Dendritic cell treated with granulocyte-macrophage colony-stimulating factor and Interleukin-4, amounts not matched to agents 40 ng/mL and 50 ng/mL, for 4 days (primary cell): ENCODE measurements at regions not wholly inside any gene's neighbourhood (a gene's known extent, or its start where the extent isn't known, plus 50 kb on each side); places are given as distances from the start of the nearest gene placed in this dataset.
A peak's percentile ranks its signal among the peaks of the same experiment; 100 is the strongest.
"Not testable (repeated sequence)": the region's sequence is repeated elsewhere in the genome, so short reads cannot be mapped to it uniquely, and the experiment has no call there.

ENCODE experiments used
- H3K27ac Mint-ChIP-seq: one replicate; pipeline ENCODE4 v1.8.0; 2022; ENCODE audit warnings: mild to moderate bottlenecking, mixed read lengths
- H3K27me3 Mint-ChIP-seq: one replicate; pipeline ENCODE4 v1.8.0; 2022; ENCODE audit warnings: mild to moderate bottlenecking, mixed read lengths
- H3K36me3 Mint-ChIP-seq: one replicate; pipeline ENCODE4 v1.8.0; 2022; ENCODE audit warnings: low read depth, mixed read lengths
- H3K4me1 Mint-ChIP-seq: one replicate; pipeline ENCODE4 v1.8.0; 2022; ENCODE audit warnings: low read depth, mixed read lengths
- H3K4me3 Mint-ChIP-seq: one replicate; pipeline ENCODE4 v1.8.0; 2022; ENCODE audit warnings: mild to moderate bottlenecking, moderate library complexity, mixed read lengths
- H3K9me3 Mint-ChIP-seq: one replicate; pipeline ENCODE4 v1.8.0; 2022; ENCODE audit warnings: mixed read lengths
- intact Hi-C: fragments of 100-400 bp; cut with micrococcal nuclease; formaldehyde crosslinking; loops from one replicate; pipeline ENCODE4 v1.15.0; 2022

DNA sequence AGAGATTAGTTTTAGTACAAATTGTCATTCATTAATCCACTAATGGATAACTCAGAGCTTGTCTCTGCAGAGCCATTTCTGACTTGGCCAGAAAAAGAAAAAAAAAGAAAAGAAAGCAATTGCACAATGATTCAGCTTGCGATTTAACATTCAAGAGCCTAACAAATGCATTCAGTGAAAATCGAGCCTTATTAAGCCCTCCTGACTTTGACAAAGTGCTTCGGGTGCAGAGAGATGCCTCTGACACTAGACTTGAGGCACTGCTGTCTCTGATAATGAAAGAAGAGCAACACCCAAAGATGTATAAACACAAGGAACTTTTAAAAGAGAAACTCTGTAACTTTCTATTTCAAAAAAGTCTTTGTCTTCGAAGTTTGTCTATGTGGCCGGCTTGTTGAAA lies 322.9 kb upstream of the FRG1 start:
- intact Hi-C loops, H3K36me3 Mint-ChIP-seq, H3K9me3 Mint-ChIP-seq, H3K4me1 Mint-ChIP-seq, H3K27ac Mint-ChIP-seq, H3K4me3 Mint-ChIP-seq, H3K27me3 Mint-ChIP-seq: not testable (repeated sequence)

DNA sequence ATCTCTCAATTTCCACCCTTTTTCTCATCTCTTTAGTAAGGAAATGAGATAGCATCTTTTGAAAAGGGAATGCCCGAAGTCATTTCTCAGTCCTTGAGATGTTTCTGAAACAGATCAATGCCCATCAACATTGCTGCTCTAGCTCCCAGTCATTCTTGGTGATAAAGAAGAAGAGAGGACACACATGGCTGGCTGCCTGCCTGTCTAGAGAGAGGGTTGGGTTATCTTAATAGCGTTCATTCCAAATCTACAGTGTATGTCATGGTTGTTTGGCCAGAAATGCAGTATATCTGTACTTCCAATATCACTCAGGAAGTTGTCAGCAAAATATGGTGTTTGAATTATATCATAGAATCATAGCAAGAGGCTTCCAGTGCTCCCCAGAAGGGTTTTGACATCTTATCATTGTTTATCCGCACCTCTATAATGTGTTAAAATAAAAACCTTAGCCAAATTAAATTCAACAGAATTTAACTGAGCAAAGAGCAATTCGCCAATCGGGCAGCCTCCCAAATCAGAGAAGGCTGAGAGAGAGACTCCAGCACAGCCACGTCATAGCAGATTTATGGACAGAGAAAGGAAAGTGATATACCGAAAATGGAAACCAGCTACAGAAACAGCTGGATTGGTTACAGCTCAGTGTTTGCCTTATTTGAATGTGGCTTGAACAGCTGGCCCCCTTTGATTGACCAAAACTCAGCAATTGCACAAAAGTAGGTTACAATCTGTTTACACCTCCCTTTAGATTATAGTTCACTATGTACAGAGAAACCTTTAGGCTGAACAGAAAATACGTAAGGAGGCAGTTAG lies 321.0 kb upstream of the FRG1 start:
- intact Hi-C loops, H3K4me1 Mint-ChIP-seq, H3K9me3 Mint-ChIP-seq, H3K27me3 Mint-ChIP-seq, H3K36me3 Mint-ChIP-seq, H3K4me3 Mint-ChIP-seq, H3K27ac Mint-ChIP-seq: not testable (repeated sequence)

DNA sequence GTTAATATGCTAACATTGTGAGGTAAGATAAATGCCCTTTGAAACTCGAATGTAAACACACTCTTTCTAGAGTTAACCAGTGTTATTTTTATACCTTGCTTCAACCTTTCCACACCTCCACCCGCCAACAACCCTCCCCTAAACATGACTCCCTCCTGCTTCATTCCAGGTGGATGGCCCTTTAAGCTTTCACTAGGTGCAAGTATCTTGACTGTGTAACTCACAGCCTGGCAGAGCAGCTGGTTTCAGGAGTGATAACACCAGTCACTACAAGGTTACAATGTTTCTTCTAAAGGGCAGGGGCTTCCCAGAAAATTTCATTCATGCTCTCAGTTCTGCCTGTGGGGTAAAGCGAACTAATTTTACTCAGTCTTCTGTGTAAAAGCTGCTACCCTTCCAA lies 318.1 kb upstream of the FRG1 start:
- H3K27ac Mint-ChIP-seq, H3K4me3 Mint-ChIP-seq, H3K36me3 Mint-ChIP-seq, H3K27me3 Mint-ChIP-seq, H3K9me3 Mint-ChIP-seq, intact Hi-C loops, H3K4me1 Mint-ChIP-seq: not testable (repeated sequence)

DNA sequence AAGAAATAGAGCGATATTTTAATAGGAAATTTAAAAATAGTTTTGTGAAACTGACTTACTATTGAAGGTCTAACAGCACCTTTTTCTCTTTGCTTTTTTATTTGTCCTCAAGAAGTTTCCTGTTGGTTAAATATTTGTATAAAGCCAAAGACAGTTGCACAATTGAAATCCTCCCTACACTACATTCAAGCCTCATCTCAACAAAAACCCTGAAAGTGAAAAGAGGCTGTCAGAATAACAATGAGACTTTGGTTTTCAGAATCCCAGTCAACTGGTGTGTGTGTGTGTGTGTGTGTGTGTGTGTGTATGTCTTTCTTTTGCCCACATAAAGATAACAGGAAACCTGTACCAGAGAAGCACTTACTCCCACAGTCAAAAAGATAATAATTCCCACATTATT lies 313.6 kb upstream of the FRG1 start:
- H3K4me3 Mint-ChIP-seq, intact Hi-C loops, H3K4me1 Mint-ChIP-seq, H3K27ac Mint-ChIP-seq, H3K27me3 Mint-ChIP-seq, H3K36me3 Mint-ChIP-seq, H3K9me3 Mint-ChIP-seq: not testable (repeated sequence)

DNA sequence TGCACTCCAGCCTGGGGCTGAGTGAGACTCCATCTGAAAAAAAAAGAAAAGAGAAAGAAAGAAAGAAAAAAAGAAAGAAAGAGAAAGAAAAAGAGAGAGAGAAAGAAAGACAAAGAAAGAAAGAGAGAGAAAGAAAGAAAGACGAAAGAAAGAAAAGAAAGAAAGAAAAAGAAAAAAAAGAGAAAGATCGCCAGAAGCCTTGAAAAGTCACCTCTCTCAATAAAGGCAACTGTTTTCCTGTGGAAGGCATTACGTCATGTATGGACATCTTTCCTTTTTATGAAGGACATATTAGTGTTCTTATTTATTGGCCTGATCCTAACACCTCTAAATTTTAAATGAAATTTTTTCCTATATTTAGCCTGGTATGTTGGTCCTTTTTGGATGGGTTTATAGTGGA lies 310.9 kb upstream of the FRG1 start:
- intact Hi-C loops, H3K36me3 Mint-ChIP-seq, H3K4me1 Mint-ChIP-seq, H3K4me3 Mint-ChIP-seq, H3K9me3 Mint-ChIP-seq, H3K27me3 Mint-ChIP-seq: not testable (repeated sequence)
- peak overlapping the region; percentile 26 for H3K27ac Mint-ChIP-seq

DNA sequence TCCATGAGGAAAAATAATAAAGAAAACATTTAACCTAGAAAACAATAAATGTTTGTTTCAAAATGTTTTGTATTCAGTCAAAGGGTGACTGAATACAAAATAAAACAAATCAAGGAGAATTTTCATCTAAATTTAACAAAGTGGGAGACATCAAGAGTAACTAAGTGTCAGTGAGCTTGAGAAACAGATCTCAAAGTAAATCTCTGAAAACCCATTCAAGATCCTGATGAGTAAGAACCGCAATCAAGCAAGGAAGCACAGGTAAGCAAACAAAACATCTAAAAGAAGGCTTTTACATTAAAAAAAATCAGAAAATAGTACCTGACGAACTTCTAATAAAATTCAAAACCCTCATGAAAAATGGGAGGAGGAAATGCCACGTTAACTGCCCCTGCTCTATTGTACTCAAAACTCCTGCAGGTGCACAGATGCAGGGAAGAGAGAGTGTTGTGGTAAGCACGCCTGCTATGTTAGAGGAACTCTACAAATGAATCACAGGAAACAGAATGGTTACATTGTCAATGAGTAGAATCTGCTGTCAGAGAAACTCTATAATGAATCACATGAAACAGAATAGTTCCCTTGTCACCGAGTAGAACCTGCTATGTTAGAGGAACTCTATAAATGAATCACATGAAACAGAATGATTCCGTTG lies 309.6 kb upstream of the FRG1 start:
- H3K9me3 Mint-ChIP-seq, H3K36me3 Mint-ChIP-seq, H3K27me3 Mint-ChIP-seq, H3K4me3 Mint-ChIP-seq, intact Hi-C loops, H3K4me1 Mint-ChIP-seq: not testable (repeated sequence)
- H3K27ac Mint-ChIP-seq: peak overlapping the region; percentile 25

DNA sequence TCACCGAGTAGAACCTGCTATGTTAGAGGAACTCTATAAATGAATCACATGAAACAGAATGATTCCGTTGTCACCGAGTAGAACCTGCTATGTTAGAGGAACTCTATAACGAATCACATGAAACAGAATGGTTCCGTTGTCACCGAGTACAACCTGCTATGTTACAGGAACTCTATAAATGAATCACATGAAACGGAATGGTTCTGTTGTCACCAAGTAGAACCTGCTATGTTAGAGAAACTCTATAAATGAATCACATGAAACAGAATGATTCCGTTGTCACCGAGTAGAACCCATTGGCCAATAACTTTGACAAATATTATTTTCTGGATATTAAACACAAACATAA lies 309.1 kb upstream of the FRG1 start:
- H3K4me1 Mint-ChIP-seq, H3K9me3 Mint-ChIP-seq, intact Hi-C loops, H3K4me3 Mint-ChIP-seq, H3K36me3 Mint-ChIP-seq, H3K27me3 Mint-ChIP-seq: not testable (repeated sequence)
- peak overlapping the region; percentile 25 for H3K27ac Mint-ChIP-seq

DNA sequence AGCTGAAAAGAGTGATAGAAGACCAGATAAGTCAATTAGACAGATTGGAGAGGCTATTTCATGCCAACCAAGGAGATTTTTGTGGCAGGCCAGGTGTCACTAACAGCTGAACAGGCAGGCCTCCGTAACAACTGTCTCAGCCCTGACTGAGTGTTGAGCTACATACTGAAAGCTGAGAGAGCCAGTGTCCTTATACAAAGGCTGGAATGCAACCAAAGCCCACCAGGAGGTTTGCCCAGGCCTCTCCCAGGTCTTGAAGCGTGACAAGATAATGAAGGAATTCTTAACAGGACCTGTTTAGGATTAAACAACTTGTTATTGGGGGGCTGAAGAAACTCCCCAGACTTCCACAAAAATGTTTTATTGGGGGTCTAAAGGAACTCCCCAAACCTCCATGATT lies 290.2 kb upstream of the FRG1 start:
- H3K36me3 Mint-ChIP-seq, intact Hi-C loops, H3K27ac Mint-ChIP-seq, H3K4me3 Mint-ChIP-seq, H3K9me3 Mint-ChIP-seq, H3K27me3 Mint-ChIP-seq: not testable (repeated sequence)
- H3K4me1 Mint-ChIP-seq: peaks cover 13% of the 10 kb centered on the region

DNA sequence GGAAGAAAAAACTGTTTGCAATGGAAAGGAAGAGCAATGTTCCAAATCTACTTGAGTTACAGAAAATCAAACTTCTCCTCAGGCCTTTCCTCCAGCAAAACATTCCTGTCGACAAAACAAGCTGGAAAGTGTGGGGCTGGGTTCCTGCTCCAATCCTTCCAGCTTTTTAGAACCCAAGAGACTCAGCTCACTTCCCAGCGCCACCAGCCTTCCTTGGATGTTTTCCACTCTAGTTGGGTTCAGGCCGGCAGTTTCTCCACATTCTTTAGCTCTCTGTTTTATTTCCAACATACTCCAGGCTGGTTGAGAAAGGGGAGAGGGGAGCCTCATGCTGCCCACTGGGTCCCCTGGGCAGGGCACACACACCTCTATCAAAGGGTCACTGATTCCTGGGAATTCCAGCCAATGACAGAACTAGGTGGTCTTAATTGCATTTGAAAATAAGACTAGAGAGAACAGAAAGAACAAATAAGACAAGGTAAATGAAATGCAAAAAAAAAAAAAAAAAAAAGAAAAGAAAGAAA lies 287.5 kb upstream of the FRG1 start:
- H3K36me3 Mint-ChIP-seq, intact Hi-C loops, H3K9me3 Mint-ChIP-seq: not testable (repeated sequence)

DNA sequence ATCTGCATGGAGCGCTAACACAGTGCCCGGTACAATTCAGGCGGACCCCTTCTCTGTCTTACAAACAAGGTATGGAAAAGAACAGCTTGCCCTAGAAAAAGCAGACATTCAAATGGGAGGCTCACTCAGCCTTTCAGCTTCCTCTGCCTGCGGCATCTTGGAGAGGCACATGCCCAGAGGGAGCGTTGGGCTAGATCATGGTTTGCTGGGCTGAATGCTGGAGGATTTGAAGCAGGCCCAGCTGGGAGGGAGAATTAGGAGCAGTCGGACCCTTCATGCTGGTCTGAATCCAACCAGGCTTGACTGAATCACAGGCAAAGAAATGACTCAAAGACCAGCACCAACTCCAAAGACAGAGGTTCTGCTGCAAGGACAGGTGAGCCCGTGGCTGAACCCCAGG lies 286.7 kb upstream of the FRG1 start:
- H3K27ac Mint-ChIP-seq: not testable (repeated sequence)

More for the DNA sequence above, 287.5 kb upstream of the FRG1 start:
- not testable (repeated sequence) for H3K27ac Mint-ChIP-seq, H3K4me3 Mint-ChIP-seq, H3K27me3 Mint-ChIP-seq
- H3K4me1 Mint-ChIP-seq: peaks cover 18% of the 10 kb centered on the region

DNA sequence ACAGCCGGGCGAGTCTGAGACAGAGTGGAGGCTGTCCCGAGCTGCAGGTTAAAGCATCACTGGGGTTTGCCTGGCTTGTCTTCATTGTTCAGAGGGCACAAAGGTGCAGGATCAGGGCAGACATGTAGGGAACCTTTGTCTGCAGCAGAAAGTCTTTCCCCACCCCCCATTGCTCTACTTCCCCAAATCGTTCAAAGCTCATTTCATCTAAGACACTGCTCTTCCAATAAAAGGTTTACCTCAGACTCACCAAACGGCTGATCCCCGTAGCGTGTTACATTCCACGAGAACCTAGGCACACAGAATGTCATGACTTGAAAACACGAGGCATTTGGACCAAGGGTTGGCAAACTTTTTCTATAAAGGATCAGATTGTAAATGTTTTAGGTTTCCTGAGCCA lies 286.3 kb upstream of the FRG1 start:
- H3K36me3 Mint-ChIP-seq, H3K9me3 Mint-ChIP-seq, H3K4me3 Mint-ChIP-seq, H3K27ac Mint-ChIP-seq, H3K27me3 Mint-ChIP-seq, intact Hi-C loops: not testable (repeated sequence)
- peaks cover 30% of the 10 kb centered on the region for H3K4me1 Mint-ChIP-seq

More for the DNA sequence above, 286.7 kb upstream of the FRG1 start:
- H3K36me3 Mint-ChIP-seq, H3K9me3 Mint-ChIP-seq, H3K4me3 Mint-ChIP-seq, intact Hi-C loops, H3K27me3 Mint-ChIP-seq: not testable (repeated sequence)
- peaks cover 26% of the 10 kb centered on the region for H3K4me1 Mint-ChIP-seq

DNA sequence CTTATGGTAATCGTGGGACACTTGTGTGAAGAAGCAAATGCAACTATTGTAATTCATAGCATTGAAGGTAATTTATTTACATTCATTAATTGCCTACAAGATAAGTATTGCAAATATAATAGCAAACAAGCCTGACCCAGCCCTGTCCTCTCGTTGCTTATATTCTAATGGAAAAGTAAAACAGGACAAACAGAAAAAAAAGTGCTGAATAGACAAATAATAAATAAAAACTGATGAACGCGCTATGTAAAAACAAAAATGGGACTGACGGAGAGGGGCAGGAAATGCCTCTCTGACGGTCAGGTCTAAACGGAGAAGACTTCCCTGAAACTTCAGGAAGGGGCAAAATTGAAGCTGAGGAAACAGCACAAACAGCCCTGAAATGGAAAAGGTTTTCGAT lies 284.9 kb upstream of the FRG1 start:
- H3K27ac Mint-ChIP-seq: peak overlapping the region; percentile 22
- H3K9me3 Mint-ChIP-seq: not testable (repeated sequence)

DNA sequence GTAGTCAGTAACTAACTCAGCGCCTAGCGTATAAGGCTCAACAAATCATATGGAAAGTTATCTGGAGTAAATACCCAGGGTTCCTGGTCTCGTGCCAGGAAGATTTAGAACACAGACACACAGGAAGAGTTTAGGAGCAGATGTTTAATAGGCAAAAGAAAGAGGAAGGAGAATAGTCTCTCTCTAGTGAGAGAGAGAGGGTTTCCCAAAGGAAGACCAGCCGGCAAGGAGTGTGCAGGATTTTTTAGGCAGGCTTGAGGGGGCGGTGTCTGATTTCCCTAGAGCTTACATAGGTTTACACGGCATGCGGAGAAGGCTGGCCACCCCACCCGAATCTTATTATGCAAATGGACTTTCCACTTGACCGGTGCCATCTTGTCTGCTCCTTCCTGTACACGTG lies 284.0 kb upstream of the FRG1 start:
- Mint-ChIP-seq H3K27me3 (no peaks in the 10 kb centered on the region), H3K4me1 (peaks cover 33% of the 10 kb centered on the region), H3K9me3 (no peaks in the 10 kb centered on the region), H3K36me3 (no peaks in the 10 kb centered on the region), H3K27ac (peak overlapping the region; percentile 22), H3K4me3 (peak overlapping the region; percentile 17)
- intact Hi-C loops: no loop called here

More for the DNA sequence above, 284.9 kb upstream of the FRG1 start:
- H3K27me3 Mint-ChIP-seq, intact Hi-C loops, H3K4me3 Mint-ChIP-seq, H3K36me3 Mint-ChIP-seq: not testable (repeated sequence)
- H3K4me1 Mint-ChIP-seq: peaks cover 33% of the 10 kb centered on the region

DNA sequence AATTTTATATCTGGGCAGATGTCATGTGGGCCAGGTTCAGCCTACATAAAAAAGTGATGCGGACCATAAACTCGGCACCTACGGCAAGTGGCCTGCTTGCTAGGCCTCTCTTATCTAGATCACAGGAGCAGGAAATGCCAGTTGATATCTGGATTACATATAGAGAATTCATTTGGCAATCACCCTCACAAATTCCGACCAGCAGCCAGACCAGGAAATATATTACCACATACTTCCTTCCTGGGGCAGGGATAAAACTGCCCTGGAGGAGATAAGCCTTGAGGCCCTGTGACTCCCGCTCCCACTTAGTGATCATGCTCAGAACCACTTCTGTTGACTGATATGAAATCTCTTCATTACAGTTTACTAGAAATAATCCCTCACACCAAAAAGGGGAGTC lies 282.4 kb upstream of the FRG1 start:
- intact Hi-C loops, H3K4me3 Mint-ChIP-seq, H3K27me3 Mint-ChIP-seq, H3K36me3 Mint-ChIP-seq, H3K9me3 Mint-ChIP-seq: not testable (repeated sequence)
- H3K27ac Mint-ChIP-seq: peak overlapping the region; percentile 66
- H3K4me1 Mint-ChIP-seq: peaks cover 33% of the 10 kb centered on the region

DNA sequence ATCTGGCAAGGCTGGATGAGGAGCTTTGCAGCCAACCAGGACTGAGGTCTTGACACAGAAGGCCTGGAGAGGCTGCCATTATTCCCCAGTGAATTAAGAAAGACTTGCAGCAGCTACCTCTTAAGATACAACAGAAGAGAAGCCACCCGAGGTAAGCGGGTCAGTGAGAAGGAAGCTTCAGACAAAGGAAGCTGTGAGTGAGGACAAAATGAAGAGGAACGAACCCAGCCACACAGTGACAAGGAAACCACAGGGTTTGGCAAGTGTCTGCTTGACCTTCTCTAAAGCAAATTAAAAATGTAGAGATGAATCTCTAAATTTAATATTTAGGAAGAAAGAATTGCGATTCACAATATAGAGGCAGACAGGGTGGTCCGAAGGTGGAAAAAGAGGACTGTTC lies 281.8 kb upstream of the FRG1 start:
- intact Hi-C loops, H3K4me3 Mint-ChIP-seq, H3K27me3 Mint-ChIP-seq, H3K9me3 Mint-ChIP-seq, H3K36me3 Mint-ChIP-seq: not testable (repeated sequence)
- peaks cover 33% of the 10 kb centered on the region for H3K4me1 Mint-ChIP-seq
- peak overlapping the region; percentile 66 for H3K27ac Mint-ChIP-seq
